Mesenchymal stem cell (in vitro differentiated cells and primary cell): ENCODE measurements at regions not wholly inside any gene's neighbourhood (a gene's known extent, or its start where the extent isn't known, plus 50 kb on each side); places are given as distances from the start of the nearest gene placed in this dataset.

Experiments
- DNase-seq: peaks from one replicate; pipeline ENCODE4 v3.0.0-alpha.2; 2013
- H2AFZ ChIP-seq: one replicate; pipeline ENCODE4 v1.6.1; 2013; ENCODE audit warnings: low read depth, mild to moderate bottlenecking, control low read depth, inconsistent platforms, low read length, moderate library complexity
- H2AK5ac ChIP-seq: 2 replicates; pipeline ENCODE4 v1.6.1; 2013; ENCODE audit warnings: low read length, moderate library complexity, mild to moderate bottlenecking, inconsistent platforms; ENCODE audit not compliant: severe bottlenecking
- H2BK120ac ChIP-seq: one replicate; pipeline ENCODE4 v1.6.1; 2013; ENCODE audit warnings: low read depth, mild to moderate bottlenecking, inconsistent platforms, low read length, moderate library complexity
- H2BK12ac ChIP-seq, 2 experiments: one replicate each; pipeline ENCODE4 v1.6.1; 2013; ENCODE audit warnings: inconsistent platforms in 2 of 2, low read length in 2 of 2, mild to moderate bottlenecking in 2 of 2, moderate library complexity in 2 of 2, control low read depth in 1 of 2
- H2BK15ac ChIP-seq: one replicate; pipeline ENCODE4 v1.6.1; 2013; ENCODE audit warnings: mild to moderate bottlenecking, low read depth, inconsistent platforms; ENCODE audit not compliant: poor library complexity, severe bottlenecking
- H2BK5ac ChIP-seq: 2 replicates; pipeline ENCODE4 v1.6.1; 2013; ENCODE audit warnings: low read depth, mild to moderate bottlenecking, low read length, control low read depth, inconsistent platforms; ENCODE audit not compliant: poor library complexity, severe bottlenecking
- H3K14ac ChIP-seq, 2 experiments: one replicate each; pipeline ENCODE4 v1.6.1; 2013; ENCODE audit warnings: inconsistent platforms in 2 of 2, low read length in 2 of 2, control low read depth in 1 of 2, mild to moderate bottlenecking in 1 of 2, moderate library complexity in 1 of 2
- H3K18ac ChIP-seq, 2 experiments: one replicate each; pipeline ENCODE4 v1.6.1; 2013; ENCODE audit warnings: inconsistent platforms in 2 of 2, low read length in 2 of 2, control low read depth in 1 of 2, low read depth in 1 of 2, mild to moderate bottlenecking in 1 of 2
- H3K23ac ChIP-seq, 2 experiments: one replicate each; pipeline ENCODE4 v1.6.1; 2013; ENCODE audit warnings: inconsistent platforms in 2 of 2, low read length in 2 of 2, mild to moderate bottlenecking in 2 of 2, moderate library complexity in 2 of 2, control low read depth in 1 of 2
- H3K27ac ChIP-seq: 2 replicates; pipeline ENCODE4 v1.5.1; 2013; ENCODE audit warnings: mild to moderate bottlenecking, moderate library complexity, low read length, control low read depth, inconsistent platforms; ENCODE audit not compliant: poor library complexity, severe bottlenecking
- H3K27me3 ChIP-seq, 2 experiments: 2 replicates each; pipeline versions ENCODE4 v1.6.1 to v1.7.0; 2013; ENCODE audit warnings: low read length in 2 of 2, mild to moderate bottlenecking in 2 of 2, moderate library complexity in 2 of 2, control low read depth in 1 of 2, inconsistent platforms in 1 of 2; ENCODE audit not compliant: control insufficient read depth in 1 of 2, insufficient read depth in 1 of 2
- H3K36me3 ChIP-seq, 2 experiments: 2 replicates each; pipeline versions ENCODE4 v1.6.1 to v1.7.0; 2013; ENCODE audit warnings: low read length in 2 of 2, control low read depth in 1 of 2, inconsistent platforms in 1 of 2, low read depth in 1 of 2, mild to moderate bottlenecking in 1 of 2; ENCODE audit not compliant: insufficient read depth in 2 of 2, control insufficient read depth in 1 of 2
- H3K4ac ChIP-seq, 2 experiments: one replicate each; pipeline ENCODE4 v1.6.1; 2013; ENCODE audit warnings: inconsistent platforms in 2 of 2, low read length in 2 of 2, mild to moderate bottlenecking in 2 of 2, moderate library complexity in 2 of 2, control low read depth in 1 of 2, low read depth in 1 of 2
- H3K4me1 ChIP-seq: 2 replicates; pipeline ENCODE4 v1.6.1; 2013; ENCODE audit warnings: low read depth, low read length, control low read depth; ENCODE audit not compliant: control insufficient read depth, insufficient read depth
- H3K4me2 ChIP-seq: 2 replicates; pipeline ENCODE4 v1.6.1; 2013; ENCODE audit warnings: low read length, mild to moderate bottlenecking, inconsistent platforms; ENCODE audit not compliant: poor library complexity, severe bottlenecking
- H3K4me3 ChIP-seq, 2 experiments: 2 replicates each; pipeline versions ENCODE4 v1.5.1 to v1.7.0; 2013; ENCODE audit warnings: low read length in 2 of 2, mild to moderate bottlenecking in 2 of 2, control low read depth in 1 of 2, low read depth in 1 of 2; ENCODE audit not compliant: insufficient read depth in 1 of 2
- H3K79me1 ChIP-seq: replicated peaks from 2 replicates; pipeline ENCODE4 v1.6.1; 2013; ENCODE audit warnings: mild to moderate bottlenecking, control low read depth, low read length, inconsistent platforms; ENCODE audit not compliant: poor library complexity, severe bottlenecking
- H3K9ac ChIP-seq: 2 replicates; pipeline ENCODE4 v1.7.0; 2013; ENCODE audit warnings: mild to moderate bottlenecking, low read length, moderate library complexity
- H3K9me3 ChIP-seq: 2 replicates; pipeline ENCODE4 v1.7.0; 2013; ENCODE audit warnings: mild to moderate bottlenecking, low read length; ENCODE audit not compliant: control insufficient read depth
- H4K8ac ChIP-seq: one replicate; pipeline ENCODE4 v1.6.1; 2013; ENCODE audit warnings: inconsistent platforms, mild to moderate bottlenecking, low read length, moderate library complexity
- H4K91ac ChIP-seq: one replicate; pipeline ENCODE4 v1.6.1; 2013; ENCODE audit warnings: mild to moderate bottlenecking, low read length, inconsistent platforms
- WGBS: methylation state at CpG from one replicate; pipeline ENCODE4 v1.1.7; 2013; ENCODE audit warnings: mixed read lengths; 5-methylcytosine and 5-hydroxymethylcytosine counted together

DNA sequence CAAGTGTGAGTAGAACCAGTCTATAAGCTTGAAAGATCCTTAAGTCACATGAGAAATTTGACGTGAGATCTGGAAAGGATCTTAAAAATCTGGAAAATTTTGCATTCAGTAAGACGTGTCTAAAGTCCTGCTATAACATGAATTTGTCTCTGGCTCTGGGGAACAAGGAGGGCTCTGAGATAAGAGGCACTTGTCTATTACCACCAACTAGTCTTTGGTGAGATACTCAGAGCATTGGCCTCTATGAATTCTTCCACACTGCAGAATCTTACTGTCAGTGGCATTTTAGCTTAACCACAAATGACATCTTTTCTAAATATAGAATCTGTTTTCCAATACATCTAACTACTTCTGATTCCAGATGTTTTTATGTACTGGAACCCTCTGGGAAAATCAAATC lies 1504.5 kb downstream of the DPP10 start:
- Histone ChIP-seq H3K4me1 (no peaks in the 10 kb centered on the region), H3K4me2 (no peak overlapping the region), H2AK5ac (no peak overlapping the region), H3K27me3 (no peaks in the 10 kb centered on the region), H2BK12ac (no peak overlapping the region), H2BK5ac (no peak overlapping the region), H2BK120ac (no peak overlapping the region), H2BK15ac (no peak overlapping the region), H3K27ac (no peak overlapping the region), H2AFZ (no peak overlapping the region), H4K91ac (no peak overlapping the region), H3K9ac (no peak overlapping the region), H3K14ac (no peak overlapping the region), H3K9me3 (peaks cover 16% of the 10 kb centered on the region), H3K18ac (no peak overlapping the region), H4K8ac (no peak overlapping the region), H3K23ac (no peak overlapping the region), H3K4ac (no peak overlapping the region), H3K79me1 (no peaks in the 10 kb centered on the region), H3K36me3 (no peaks in the 10 kb centered on the region), H3K4me3 (no peak overlapping the region)
- peak; percentile 69 for DNase-seq
- 68% methylated on average over 2 of the region's 2 CpGs for WGBS

DNA sequence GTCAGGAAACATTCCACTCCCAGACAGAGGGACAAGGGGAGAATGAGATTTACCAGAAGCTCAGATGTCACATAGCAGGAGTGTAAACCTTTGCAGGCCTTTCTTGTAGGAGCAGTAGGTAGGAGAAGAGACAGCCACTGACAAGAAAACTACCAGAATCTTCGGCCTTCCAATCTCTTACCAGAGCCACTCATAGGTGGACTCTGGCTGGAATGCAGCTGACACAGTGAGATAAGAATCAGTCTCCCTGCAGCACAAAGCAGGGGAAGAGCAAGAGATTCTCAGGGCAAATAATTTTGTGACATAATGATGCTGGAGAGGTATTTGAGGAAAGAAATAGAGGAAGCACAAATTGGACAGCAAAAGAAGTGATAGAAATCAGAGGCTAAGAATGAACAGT lies 1534.5 kb downstream of the DPP10 start:
- H2AFZ ChIP-seq, result no peak overlapping the region
- H2BK120ac ChIP-seq, result no peak overlapping the region
- no peak overlapping the region for H2BK12ac ChIP-seq
- H4K8ac ChIP-seq, result no peak overlapping the region
- no peak overlapping the region for H3K4me2 ChIP-seq
- no peak overlapping the region for H2BK5ac ChIP-seq
- H3K9ac ChIP-seq, result no peak overlapping the region
- H3K27ac ChIP-seq, result no peak overlapping the region
- H3K9me3 ChIP-seq, result peaks cover 38% of the 10 kb centered on the region
- no peak overlapping the region for H2AK5ac ChIP-seq
- no peak overlapping the region for H3K4ac ChIP-seq
- DNase-seq, result no peak
- H4K91ac ChIP-seq, result no peak overlapping the region
- H3K23ac ChIP-seq, result no peak overlapping the region
- WGBS, result no CpG with 5 or more reads among the region's 1 CpG
- no peak overlapping the region for H3K18ac ChIP-seq
- no peak overlapping the region for H3K4me3 ChIP-seq
- H3K36me3 ChIP-seq, result no peaks in the 10 kb centered on the region
- H3K4me1 ChIP-seq, result no peaks in the 10 kb centered on the region
- H3K79me1 ChIP-seq, result no peaks in the 10 kb centered on the region
- H3K27me3 ChIP-seq, result no peaks in the 10 kb centered on the region
- H3K14ac ChIP-seq, result no peak overlapping the region
- no peak overlapping the region for H2BK15ac ChIP-seq

DNA sequence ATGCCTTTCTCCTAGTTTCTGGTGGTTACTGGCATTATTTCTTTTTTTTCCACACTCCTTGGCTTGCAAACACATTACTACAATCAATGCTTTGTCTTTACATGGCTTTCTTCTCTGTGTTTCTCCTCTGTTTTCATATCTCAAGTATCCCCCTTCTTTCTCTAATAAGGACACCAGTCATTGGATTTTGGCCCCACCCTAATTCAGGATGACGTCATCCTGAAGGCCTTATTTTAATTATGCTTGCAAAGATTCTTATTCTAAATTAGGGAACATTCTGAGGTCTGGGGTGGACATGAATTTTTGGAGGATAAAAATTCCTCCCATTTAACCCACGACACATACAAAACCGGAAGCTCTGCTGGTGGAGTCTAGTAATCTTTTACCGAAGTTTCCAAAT lies 1556.6 kb downstream of the DPP10 start:
- no peak overlapping the region for H2BK5ac ChIP-seq
- no peak for DNase-seq
- no peak overlapping the region for H2AFZ ChIP-seq
- H4K91ac ChIP-seq, result no peak overlapping the region
- H3K36me3 ChIP-seq, result no peaks in the 10 kb centered on the region
- H3K14ac ChIP-seq, result no peak overlapping the region
- H3K4ac ChIP-seq, result no peak overlapping the region
- no peak overlapping the region for H3K4me2 ChIP-seq
- no peak overlapping the region for H3K23ac ChIP-seq
- no peak overlapping the region for H3K27ac ChIP-seq
- H3K4me3 ChIP-seq, result no peak overlapping the region
- H3K4me1 ChIP-seq, result no peaks in the 10 kb centered on the region
- H2BK12ac ChIP-seq, result no peak overlapping the region
- no peak overlapping the region for H2BK120ac ChIP-seq
- no peak overlapping the region for H4K8ac ChIP-seq
- H3K9ac ChIP-seq, result no peak overlapping the region
- no peaks in the 10 kb centered on the region for H3K27me3 ChIP-seq
- no peak overlapping the region for H2AK5ac ChIP-seq
- H3K79me1 ChIP-seq, result no peaks in the 10 kb centered on the region
- WGBS, result 96% methylated on average over 3 of the region's 4 CpGs
- no peak overlapping the region for H3K18ac ChIP-seq
- peaks cover 13% of the 10 kb centered on the region for H3K9me3 ChIP-seq
- no peak overlapping the region for H2BK15ac ChIP-seq

DNA sequence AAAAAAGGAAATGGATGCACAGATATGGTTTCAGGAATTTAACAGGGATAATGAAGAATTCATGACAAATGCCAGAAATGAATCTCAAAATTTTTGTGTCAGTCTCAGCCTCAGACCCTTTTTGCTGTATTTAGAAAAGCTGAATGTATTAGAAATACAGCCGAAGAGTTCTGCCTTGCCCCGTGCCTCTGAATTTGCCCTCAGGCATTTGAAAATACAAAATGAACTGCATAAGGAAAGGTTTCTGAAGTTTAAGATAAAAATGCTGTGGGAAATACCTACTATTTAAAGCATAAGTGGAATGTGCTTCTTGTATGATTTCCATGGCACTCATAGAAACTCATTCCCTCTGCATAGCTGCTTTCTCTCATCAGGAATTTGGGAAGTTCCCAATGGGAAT lies 1580.6 kb downstream of the DPP10 start:
- WGBS, result 85% methylated on average over 2 of the region's 2 CpGs
- Histone ChIP-seq H3K9me3 (peaks cover 17% of the 10 kb centered on the region), H3K18ac (no peak overlapping the region)

More for the DNA sequence above, 1580.6 kb downstream of the DPP10 start:
- H3K4me2 ChIP-seq, result no peak overlapping the region
- H3K9ac ChIP-seq, result no peak overlapping the region
- no peak overlapping the region for H3K23ac ChIP-seq
- H3K14ac ChIP-seq, result no peak overlapping the region
- no peaks in the 10 kb centered on the region for H3K79me1 ChIP-seq
- no peak overlapping the region for H2BK15ac ChIP-seq
- H2AK5ac ChIP-seq, result no peak overlapping the region
- H2BK12ac ChIP-seq, result no peak overlapping the region
- no peaks in the 10 kb centered on the region for H3K27me3 ChIP-seq
- H3K4me1 ChIP-seq, result no peaks in the 10 kb centered on the region
- no peak overlapping the region for H3K4me3 ChIP-seq
- DNase-seq, result no peak
- H3K27ac ChIP-seq, result no peak overlapping the region
- H4K8ac ChIP-seq, result no peak overlapping the region
- H4K91ac ChIP-seq, result no peak overlapping the region
- no peak overlapping the region for H3K4ac ChIP-seq
- no peak overlapping the region for H2AFZ ChIP-seq
- H3K36me3 ChIP-seq, result no peaks in the 10 kb centered on the region
- H2BK5ac ChIP-seq, result no peak overlapping the region
- no peak overlapping the region for H2BK120ac ChIP-seq
